Stimulated activated CD8-positive, alpha-beta memory T cell treated with anti-CD3 and anti-CD28 coated beads, Interleukin-12 subunit alpha, Interleukin-12 subunit beta, amount 100 ng/mL, for 24 hours (primary cell): ENCODE measurements at regions not wholly inside any gene's neighbourhood (a gene's known extent, or its start where the extent isn't known, plus 50 kb on each side); places are given as distances from the start of the nearest gene placed in this dataset.
"Not testable (repeated sequence)": the region's sequence is repeated elsewhere in the genome, so short reads cannot be mapped to it uniquely, and the experiment has no call there.

Experiments used
- DNase-seq: peaks from one replicate; pipeline ENCODE4 v3.0.0-alpha.2; 2020; ENCODE audit errors: extremely low read depth

DNA sequence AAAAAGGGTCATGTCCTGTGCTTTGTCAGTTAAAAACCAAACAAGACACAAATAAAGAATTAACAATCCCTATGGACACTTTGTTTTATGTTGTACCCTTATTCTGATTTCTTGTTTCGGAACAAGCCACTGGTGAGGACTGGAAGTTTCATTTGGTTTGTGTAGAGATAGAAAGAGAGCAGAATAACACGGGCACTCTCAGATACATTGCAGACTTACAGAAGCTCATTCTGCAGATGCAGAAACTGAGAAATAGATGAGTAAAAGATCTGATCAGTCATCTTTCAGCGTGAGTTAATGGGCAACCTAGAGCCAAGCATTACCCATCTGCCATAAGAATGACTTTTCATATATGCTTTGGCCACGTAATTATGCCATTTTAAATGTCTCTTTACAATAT lies 407.6 kb downstream of the RAB38 start:
- DNase-seq, result no peak

DNA sequence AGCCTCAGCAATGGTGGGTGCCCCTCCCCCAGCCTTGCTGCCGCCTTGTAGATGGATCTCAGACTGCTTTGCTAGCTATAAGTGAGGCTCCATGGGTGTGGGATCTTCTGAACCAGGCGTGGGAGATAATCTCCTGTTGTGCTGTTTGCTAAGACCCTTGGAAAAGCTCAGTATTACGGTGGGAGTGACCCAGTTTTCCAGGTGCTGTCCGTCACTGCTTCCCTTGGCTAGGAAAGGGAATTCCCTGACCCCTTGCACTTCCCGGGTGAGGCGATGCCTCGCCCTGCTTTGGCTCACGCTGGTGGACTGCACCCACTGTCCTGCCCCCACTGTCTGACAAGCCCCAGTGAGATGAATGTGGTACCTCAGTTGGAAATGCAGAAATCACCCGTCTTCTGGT lies 411.2 kb downstream of the RAB38 start:
- DNase-seq, result not testable (repeated sequence)

DNA sequence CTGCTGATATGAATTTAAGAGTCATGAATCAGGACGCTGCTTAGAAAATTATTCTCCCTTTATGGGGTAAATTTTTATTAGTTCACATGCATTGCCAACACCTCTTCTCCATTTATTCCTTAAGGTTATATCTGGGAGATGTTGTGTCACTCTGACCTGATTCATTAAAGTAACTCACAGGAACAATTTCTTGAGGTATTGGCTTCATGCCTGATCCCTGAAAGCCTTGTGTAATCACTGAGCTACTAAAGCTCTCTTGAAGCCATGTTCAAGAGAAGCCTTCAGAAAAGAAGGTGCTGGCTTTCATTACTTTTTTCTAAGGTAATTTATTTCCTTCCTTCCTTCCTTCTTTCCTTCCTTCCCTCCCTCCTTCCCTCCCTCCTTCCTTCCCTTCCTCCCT lies 420.6 kb downstream of the RAB38 start:
- no peak for DNase-seq

DNA sequence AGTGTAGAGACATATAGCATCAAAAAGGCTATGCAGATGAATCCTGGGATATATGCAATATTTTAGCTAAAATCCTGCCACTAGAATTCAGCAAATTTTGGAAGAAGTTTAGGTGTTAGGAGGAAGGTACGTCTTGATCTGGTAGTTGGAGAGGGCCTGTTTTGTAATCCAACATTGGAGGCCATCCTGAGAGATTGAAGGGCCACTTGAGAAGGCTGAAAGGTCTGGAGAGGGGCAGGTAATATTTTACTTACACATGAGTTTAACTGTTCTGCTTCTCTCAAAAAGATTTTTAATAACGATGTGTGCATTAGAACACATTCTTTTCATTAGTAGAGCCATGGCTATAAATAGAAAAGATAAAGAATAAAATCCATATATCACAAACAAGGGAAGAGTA lies 422.1 kb downstream of the RAB38 start:
- DNase-seq, result no peak

DNA sequence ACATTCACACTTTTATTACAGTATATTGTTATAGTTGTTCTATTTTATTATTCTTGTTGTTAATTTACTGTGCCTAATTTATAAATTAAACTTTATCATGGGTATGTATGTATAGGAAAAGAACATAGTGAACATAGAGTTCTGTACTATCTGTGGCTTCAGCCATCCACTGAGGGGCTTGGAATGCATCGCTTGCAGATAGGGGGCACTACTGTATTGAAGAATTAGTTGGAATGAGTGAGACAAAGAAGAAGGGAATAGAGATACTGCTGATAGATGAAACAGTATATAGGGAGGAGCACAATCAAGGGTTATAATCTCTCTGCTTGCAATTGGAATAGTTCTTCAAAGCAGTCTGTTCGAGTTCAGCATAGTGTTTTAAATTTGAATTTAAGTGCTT lies 432.2 kb downstream of the RAB38 start:
- no peak for DNase-seq

DNA sequence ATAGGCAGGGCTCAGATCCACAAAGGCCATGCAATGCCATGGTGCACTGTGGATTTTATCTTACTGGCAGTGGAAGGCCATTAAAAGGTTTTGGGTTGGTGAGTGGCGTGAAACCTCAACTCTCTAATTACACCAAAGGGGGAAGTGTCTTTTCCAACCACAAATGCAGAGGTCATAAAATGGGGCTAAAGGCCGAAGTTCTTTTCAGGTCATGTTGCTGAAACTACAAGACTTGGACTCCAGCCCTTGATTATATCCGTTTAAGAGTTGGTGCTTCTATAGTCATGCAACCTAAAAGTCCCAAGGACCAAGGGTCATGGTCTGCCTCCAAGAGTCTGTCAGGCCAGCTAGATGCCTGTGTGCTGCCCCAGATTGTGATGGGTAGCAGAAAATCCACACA lies 434.3 kb downstream of the RAB38 start:
- no peak for DNase-seq

DNA sequence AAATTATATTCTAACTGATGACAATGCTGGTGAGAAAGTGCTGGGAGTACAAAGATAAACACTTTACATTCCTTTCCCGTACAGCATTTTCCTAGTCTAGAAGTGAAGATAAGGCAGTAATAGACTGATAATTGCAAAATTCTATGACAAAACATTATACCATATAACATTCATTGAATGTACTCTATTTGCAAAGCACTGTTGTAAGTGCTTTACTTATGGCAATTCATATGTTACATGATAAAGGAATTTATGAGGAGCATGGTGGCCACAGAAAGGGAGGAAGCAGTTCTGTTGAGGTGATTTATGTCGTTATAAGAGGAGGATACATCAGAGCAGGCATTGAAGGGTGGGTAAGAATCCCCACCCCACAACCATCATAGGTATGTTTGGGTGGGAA lies 434.8 kb downstream of the RAB38 start:
- DNase-seq, result no peak

DNA sequence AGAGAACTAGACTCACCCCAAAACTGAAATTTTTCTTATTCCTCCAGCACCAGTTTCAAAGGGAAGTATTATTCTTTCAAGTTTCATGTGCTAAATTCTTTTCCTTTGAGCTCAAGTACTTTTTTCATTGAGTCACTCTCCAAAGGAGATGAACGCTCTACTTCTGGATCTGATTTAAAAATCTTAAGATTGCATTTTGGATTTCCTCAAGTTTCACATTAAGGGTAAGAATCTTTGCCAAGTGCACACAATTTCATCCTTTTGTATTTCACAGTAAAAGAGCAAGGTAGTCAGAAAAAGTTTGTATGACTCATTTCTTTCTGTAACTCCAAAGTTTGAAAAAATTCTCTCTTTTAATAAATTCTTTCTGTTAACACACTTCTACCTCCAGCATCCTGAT lies 435.5 kb downstream of the RAB38 start:
- DNase-seq, result no peak

DNA sequence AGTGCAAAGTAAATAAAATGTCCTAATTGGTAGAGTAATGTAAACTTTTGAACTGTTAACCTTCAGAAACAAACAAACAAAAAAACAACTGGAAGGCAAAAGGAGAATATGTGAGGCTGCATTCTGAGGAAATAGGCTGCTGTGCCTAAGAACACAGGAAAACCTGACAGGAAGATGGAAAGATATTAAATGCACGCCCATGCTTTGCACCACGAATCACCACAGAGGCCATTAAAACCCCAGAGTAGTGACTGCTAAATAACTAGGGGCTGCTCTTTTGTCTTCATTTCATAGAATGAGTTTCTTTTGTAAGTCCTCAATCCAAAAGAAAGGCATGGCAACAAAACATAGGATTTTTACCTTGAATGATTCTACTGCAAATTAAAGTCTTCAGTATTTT lies 436.0 kb downstream of the RAB38 start:
- no peak for DNase-seq

DNA sequence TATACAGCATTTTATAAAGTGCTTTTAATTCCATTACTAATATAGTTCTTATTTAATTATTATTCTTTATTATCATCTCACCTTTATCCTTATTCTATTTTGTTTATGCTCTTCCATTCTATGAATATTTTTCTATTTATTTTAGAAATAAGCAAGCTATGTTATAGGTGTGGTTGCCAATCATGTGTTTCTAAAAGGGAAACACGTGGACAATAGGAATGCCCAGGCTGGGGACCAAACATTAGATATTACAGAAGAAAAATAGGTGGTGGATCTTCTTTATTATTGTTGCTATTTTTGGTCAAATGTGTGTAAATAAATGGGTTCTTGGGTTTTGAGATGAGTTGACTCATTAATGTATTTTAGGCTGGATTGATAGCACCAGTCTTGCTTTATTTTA lies 438.3 kb downstream of the RAB38 start:
- no peak for DNase-seq

DNA sequence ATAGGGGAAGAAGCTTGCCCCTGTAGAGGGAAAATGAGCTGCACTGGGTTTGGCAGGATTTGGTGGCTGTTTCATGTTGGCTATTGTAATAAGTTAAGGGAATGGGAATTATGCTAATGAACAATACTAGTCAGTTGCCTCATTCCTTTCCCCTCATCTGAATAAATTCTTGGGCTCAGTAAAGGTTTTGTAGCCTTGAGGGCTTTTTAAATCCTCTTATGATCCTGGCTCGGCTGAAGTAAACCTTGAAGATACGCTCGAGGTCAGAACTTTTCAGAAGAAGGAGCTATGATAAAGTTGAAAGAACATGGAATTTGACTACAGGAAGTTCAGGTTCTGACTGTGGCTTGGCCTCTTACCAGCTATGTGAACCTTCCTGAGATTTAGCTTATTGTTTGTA lies 448.7 kb downstream of the RAB38 start:
- DNase-seq, result no peak

DNA sequence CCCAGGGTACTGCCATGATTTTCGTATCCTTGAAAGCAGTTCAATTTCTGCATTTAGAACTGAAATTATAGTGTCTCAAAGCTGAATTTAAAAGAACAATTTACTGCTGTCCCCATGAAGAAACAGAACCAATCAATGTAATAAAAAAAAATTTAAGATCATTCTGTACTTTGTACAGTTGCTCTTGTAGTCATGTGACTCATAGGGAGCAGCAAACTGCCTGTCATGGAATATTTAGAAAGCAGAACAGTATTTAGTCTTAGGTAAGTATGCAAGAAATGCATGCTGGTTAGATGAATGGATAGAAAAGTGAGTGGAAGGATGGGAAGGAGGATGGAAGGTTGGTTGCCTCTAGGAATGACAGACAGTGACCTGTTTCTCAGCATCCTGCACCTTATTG lies 450.9 kb downstream of the RAB38 start:
- no peak for DNase-seq

DNA sequence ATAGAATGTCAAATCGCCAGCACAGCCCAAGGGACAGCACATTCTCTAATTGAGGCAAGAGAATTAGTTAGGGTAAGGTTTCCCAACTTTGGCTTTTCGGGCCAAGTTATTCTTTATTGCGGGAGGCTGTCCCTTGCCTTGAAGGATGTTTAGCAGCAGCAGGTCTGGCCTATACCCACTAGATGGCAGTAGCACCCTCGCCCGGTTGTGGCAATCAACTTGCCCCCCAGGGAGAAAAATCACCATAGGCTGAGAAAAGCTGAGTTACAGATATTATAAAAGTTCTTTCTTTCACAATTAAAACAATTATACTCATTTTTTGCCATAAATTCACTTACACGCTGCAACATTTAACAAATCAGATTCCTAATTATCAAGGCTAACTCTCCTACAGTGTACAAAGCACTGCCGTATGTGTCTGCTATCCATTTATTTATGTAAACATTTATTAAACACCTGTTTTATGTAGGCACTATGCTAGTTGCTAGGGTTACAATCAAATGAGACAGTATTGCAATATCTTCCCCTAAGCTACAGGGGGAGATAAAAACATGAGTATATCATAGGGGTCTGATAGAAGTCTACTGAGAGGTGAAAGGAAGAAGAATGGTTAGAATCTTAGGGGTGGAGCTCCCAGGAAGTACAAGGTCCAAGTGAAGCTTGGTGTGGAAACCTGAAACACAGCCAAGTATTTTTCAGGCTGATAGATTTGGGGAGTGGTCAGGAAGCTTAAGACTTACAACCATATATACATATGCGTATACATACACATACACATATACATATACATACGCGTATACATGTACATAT lies 452.3 kb downstream of the RAB38 start:
- DNase-seq, result no peak

DNA sequence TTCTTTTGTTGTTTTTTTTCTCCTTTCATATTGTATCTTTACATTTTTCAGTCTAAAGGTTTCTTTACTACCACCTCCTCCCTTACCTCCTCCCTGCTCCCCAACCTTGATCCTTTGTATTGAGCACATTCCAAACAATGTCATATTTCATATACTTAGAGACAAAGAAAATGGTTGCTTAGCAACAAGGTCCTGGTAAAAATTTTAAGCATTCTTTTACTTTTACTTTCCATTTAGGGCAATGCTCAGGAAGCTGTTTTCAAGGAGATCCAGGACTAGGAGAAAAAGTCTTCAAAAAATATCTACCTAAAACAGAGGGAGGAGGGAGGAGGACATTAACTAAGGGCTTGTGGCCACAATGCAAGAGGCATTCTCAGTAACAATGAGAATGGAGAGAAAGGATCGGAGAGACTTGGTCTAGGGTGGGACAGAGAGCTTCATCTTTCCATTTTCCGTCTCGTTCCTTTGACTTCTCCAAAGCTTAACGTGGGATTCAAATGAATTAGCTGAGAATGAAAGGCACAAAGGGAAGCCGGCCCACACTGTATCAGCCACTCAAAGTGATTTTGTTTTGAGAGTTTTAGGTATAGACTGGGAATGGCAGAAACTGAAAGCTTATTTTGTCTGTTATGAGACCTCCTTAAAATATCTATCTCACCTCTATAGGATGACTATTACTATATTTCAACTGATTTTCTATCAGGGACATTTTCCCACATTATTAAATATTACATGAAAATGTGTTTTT lies 455.7 kb downstream of the RAB38 start:
- no peak for DNase-seq

DNA sequence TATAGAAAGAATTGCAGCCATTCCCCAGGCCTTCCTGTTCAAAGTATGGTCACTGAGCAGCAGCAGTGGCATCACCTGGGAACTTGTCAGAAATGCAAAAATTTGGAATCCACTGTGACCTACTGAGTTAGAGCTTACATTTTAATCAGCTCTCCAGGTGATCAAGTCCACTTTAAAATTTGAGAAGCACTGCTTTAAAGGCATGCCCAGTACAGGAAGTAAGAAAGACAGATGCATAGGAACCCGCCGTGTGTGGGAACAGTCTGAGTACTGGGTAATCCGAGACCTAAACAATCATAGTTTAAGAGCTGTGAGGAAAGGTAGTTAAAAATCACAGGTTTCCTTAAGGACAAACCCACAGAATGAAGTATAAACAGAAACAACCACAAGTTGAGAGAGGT lies 462.4 kb downstream of the RAB38 start:
- DNase-seq, result no peak

DNA sequence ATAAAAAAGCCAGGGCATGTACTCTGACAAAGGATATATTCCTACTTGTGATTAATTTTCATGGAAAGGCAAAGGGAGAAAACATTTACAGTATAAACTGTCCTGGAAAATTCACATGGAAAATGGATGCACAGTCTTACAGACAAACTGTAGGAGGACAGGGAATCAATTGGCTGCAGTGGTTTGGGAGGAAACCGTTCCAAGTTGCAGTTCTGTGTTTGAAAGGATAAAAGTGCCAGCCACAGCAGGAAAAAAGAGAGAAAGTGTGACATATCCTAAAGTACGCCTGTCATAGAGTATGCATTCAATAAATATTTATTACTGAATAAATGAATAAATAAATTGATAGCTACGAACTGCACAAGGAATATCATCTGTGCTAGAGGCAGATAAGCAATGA lies 462.9 kb downstream of the RAB38 start:
- DNase-seq, result no peak

DNA sequence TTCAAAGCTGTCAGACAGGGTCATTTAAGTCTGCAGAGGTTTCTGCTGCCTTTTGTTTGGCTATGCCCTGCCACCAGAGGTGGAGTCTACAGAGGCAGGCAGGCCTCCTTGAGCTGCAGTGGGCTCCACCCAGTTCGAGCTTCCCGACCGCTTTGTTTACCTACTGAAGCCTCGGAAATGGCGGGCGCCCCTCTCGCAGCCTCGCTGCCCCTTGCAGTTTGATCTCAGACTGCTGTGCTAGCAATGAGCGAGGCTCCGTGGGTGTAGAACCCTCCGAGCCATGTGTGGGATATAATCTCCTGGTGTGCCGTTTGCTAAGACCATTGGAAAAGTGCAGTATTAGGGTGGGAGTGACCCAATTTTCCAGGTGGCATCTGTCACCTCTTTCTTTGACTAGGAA lies 471.7 kb downstream of the RAB38 start:
- DNase-seq, result not testable (repeated sequence)

DNA sequence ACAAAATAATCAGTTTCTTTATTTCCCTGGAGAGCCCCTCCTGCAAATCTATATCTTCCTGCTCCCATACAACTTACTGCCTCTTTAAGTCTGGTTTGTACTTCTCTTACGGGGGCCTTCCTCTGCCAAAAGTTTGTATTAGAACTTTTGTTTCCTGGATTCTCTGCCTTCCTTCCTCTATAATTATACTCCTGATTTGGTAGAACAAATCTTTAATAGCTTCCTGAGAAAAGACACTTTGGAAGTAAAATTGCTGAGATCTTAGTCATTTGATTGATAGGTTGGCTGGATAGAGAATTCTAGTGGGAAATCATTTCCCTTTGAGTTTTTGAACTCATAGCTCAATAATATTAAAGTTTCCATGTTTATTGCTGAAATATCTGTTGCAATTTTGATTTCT lies 499.2 kb downstream of the RAB38 start:
- no peak for DNase-seq

DNA sequence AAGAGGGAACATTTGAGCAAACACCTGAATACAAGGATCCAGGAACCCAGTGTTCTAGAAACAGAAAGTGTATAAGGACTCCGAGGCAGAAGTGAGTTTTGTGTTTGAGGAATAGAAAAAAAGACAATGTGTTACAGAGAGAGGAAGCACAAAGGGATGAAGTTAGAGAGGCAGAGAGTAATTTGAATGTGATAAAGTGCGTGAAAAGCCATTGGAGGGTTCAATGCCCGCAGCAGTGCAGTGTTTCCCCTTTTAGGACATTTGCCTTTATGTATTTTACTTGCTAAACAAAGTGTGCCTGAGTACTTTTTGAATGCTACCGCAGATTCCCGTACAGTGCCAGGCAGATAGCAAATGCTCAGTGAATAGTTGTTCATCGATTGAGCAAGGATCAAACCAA lies 508.5 kb downstream of the RAB38 start:
- DNase-seq, result no peak

DNA sequence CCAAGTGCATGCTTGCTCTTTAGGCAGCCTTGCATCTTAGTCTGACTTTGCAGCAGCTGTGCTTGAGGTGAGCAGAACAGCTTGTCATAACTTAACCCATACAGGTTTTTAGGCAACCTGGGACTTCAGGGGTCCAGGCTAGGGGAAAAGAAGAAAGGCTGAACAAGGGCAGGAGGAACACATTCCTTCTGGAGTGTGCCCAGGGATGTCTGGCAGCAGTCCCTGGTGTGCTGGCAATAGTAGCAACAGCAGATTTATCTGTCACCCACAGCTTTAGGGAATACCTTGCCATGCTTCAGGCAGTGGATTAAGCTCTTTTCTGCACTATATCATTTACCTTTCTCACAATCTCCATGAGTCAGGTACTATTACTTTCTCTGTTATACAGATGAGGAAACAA lies 513.0 kb downstream of the RAB38 start:
- no peak for DNase-seq

DNA sequence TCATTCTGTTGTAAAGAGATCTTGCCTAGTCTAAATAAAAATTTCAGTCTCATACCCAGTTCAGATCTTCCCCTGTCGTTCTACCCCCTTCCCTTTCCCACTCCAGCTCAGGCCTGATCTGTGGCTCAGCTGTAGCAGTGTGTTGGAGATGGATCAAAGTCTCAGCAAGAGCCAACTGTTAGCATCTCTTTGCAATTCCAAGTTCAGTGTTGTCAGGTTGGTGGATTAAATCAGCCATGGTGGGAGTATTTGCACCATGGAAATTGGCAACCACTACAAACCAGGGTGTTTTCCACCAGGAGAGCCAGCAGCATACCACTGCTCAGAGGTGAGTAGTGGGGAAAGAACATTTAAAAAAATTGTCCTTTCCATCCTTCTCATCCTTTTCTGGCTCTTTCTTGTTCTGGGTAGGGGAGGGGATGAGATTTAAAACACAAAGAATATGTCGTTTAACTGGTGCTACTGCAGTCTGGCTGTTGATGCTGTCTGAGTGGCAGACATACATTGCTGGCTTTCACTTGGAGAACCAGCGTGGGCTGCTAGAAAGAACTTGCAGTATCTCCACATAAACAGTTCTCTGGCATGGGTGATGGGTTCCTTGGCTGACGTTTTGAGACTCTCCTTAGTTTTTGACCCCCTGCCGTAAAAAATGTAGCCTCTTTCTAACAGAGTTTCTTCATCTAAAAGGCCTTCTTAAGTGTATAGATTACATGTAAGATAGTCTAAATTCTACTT lies 514.1 kb downstream of the RAB38 start:
- DNase-seq, result no peak

DNA sequence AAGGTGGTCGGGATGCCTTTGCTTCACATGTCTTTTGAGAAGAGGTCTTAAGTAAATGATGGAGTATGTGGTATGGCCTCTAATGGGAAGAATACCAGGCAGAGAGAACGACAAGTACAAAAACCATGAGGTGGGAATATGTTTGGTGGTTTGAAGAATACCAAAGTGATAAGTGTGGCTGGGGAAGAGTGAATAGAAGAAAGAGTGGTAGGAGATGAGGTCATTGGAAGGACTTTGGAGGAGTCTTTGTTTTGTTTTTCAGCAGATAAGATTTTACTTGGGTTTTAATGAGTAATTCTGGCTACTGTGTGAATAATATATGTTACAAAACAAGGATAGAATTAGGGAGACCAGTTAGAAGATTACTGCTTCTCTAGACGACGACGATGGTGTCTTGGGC lies 515.4 kb downstream of the RAB38 start:
- DNase-seq, result no peak

DNA sequence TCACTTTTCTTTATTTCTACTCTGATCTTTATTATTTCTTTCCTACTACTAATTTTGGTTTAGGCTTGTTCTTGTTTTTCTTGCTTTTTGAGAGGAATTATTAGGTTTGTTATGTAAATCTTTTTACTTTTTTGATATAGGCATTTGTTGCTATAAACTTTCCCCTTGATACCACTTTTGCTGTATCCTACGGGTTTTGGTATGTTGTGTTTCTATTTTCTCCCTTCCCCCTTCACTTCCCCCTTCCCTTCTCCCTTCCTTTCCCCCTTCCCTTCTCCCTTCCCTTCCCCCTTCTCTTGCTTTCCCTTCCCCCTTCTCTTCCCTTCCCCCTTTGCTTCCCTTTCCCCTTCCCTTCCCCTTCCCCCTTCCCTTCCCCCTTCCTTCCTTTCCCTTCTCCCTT lies 529.6 kb downstream of the RAB38 start:
- DNase-seq, result no peak
